GM08714 (cell line): ENCODE measurements at regions not wholly inside any gene's neighbourhood (a gene's known extent, or its start where the extent isn't known, plus 50 kb on each side); places are given as distances from the start of the nearest gene placed in this dataset.

Source experiments
- H3K4me3 ChIP-seq: fragments of 200-500 bp; sonication (Bioruptor generic); 2 replicates; pipeline ENCODE4 v1.5.1; 2014; ENCODE audit warnings: mild to moderate bottlenecking, low read length, inconsistent platforms
- ZNF274 ChIP-seq: IDR thresholded peaks from 2 replicates; pipeline ENCODE4 v1.6.1; 2012; ENCODE audit warnings: mild to moderate bottlenecking, low read depth, low read length

DNA sequence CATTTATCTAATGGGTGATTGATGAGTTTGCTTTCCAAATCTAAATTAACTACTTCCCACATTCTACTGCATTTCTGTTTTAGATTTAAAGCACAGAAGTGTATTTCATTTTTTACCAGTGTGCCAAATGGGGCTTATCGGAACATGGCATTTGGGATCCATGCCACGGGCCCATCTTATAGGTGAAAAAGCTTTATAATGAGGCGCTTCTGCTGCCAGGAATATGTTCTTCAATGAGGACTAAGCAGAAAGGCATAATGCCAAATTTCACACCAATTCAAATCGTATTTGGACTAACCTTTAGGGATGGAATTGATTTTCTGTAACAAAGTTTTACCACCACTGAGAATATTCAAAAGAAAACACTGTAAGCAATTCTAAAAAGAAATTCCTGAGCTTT lies 803.5 kb upstream of the FLRT2 start:
- TF ChIP-seq ZNF274: no peak
- H3K4me3 ChIP-seq: no peak overlapping the region

DNA sequence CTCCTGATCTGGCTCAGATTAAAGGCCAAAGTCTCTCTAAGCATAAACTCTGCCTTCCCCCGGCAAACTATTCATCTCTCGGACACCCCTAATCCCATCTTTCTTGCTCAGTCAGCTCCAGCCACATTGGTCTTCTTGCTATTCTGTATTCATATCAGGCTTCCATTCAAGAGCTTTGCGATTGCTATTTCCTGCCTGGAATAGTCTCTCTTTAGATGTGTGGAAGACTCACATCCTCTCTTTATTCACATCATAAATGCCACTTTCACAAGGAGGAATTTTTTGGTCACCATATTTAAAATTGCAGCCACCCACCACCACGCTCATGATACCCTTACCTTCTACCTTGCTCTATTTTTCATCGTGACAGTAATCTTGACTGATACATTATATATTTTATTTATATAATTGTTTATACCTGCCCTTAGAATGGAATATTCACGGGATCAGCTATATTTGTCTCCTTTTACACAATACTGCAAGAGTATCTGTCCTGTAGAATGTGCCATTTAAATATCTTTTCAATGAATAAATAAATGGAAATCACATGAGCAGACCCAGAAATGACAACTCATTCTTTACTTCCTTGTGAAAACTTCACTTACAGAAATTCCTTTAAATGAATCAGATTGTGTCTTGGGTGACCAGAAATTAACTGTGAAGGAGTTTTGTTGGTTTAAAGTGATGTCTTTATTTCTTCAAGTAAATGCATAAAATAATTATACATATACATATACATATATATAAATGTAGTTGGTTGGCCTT lies 780.6 kb upstream of the FLRT2 start:
- no peak overlapping the region for H3K4me3 ChIP-seq
- TF ChIP-seq ZNF274: no peak

DNA sequence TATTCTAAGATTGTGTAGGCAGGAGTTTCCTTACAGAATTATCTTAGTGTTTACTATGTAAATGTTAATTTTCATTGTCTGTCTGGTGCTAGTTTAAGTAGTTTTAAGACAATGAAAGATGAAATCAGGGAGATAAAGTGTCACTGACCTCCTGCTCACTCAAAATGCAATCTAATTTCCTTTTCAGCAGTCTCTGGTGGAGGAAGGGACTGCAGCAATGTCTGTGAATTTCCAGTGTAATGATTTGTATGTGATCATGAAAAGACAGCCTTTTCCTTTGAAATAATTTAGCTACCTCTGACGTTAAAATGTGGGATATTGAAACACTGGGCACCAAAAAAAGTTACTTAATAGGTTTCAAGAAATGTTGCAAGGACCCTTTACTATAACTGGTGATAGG lies 779.7 kb upstream of the FLRT2 start:
- H3K4me3 ChIP-seq: no peak overlapping the region
- TF ChIP-seq ZNF274: no peak

DNA sequence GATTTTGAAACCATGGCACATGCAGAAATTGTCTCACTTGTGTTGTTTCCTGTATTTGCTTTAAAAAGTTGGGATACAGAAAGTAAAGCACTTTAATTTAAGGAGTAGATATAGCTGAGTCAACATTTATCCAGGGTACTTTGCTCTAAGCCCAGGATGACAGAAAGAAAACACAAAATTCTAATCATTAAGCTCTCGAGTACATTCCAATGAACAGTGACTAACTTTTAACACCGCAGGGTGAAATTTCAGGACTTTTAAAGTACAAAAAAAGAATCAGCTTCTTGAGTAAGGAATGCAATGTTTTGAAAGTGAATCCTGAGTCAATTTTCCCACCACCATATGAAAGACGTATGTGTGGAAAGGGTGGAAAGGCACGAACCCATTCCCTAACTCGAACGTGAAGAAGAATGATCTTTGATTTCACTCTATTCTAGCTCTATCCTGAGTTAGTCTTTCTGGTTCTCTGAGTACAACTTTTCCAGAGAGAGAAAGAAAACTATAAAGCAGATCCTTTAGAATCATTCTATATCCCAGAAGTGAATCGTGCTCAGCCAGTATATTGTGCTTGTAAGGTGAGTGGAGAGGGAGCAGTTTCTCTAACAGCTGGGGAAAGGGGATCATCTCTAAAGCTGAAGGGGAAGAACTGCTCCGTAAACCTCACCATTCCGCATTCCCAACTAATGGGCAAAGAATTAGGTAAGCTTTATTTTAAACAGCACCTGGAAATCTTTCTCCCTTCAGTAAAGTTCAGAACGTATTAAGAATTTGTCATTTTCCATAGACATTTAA lies 779.0 kb upstream of the FLRT2 start:
- no peak for TF ChIP-seq ZNF274
- no peak overlapping the region for H3K4me3 ChIP-seq

DNA sequence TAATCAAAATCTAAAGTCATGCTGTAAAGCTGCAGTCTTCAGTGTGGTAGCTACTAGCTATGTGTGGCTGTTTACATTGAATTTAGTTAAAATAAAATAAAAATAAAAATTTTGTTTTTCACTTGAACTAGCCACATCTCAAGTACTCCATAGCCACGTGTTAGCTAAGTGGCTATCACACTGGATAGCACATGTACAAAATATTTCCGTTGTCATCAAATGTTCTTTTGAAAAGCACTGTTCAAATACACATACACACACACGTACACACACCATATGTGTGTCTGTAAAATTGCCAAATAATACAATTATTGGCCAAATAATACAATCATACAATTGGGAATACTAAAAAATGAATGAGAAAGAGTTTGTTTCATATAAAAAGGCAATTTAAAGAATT lies 778.2 kb upstream of the FLRT2 start:
- H3K4me3 ChIP-seq: no peak overlapping the region
- no peak for TF ChIP-seq ZNF274

DNA sequence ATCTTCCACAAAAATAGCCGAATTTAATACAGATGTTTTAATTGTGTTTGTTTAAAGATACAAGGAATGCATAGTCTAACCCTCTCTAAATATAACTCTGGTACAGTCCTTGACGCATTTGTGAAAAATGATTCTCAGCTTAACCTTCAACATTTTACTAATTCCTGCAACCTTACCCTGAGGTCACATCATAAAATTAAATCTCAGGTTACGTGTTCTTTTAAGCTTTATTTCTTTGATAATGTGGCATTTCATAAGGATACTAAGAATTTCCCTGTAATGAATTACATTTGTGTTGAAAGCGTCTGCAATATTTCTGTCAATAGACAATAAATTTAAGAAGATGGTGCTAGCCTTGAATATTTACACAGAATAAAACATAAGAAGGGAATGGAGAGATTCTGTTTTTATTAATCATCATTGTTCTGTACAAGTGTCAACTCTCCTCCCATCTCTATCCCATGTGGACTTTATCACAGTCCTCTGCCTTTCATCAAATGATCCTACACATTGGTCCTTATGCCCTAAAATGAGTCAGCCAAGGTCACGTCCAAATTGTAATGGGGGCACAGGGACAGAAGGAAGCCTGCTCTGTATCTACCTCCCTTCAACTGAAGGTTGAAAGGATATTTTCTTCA lies 769.3 kb upstream of the FLRT2 start:
- H3K4me3 ChIP-seq: no peak overlapping the region
- TF ChIP-seq ZNF274: no peak

DNA sequence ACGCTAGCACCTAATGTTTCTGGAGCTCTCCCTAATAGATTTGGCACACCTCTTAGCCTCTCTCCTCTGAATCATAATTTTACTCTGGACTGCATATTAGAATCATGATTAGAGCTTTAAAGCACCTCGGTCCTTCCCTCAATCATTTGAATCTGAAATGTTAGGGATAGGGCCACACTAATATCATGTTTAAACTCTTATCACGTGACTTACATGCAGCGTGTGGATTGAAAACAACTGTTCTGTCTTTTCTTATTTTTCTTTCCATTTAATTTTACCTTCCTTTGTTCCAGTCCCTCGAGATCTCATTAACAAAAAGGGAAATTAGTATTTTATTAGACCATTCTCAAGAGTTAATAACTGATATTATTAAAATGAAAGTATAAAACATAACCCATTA lies 762.5 kb upstream of the FLRT2 start:
- TF ChIP-seq ZNF274: no peak
- no peak overlapping the region for H3K4me3 ChIP-seq

DNA sequence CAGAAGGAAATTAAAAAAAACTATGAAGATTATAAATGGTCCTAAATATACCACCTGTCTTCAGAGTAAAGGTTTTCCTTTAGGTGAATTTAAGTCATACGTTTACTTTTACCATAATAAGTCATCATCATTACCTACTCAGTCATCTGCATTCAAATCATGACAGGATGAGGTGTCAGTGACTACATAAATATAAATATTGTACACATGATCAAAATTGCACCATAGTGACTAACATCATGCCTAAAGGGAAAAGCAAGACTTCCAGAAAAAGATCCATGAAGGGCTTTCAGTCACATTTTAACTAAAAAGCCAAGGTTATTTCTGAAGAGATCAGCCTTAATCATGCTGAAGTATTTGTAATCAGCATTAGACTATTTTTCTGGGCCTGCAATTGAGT lies 759.9 kb upstream of the FLRT2 start:
- no peak for TF ChIP-seq ZNF274
- no peak overlapping the region for H3K4me3 ChIP-seq

DNA sequence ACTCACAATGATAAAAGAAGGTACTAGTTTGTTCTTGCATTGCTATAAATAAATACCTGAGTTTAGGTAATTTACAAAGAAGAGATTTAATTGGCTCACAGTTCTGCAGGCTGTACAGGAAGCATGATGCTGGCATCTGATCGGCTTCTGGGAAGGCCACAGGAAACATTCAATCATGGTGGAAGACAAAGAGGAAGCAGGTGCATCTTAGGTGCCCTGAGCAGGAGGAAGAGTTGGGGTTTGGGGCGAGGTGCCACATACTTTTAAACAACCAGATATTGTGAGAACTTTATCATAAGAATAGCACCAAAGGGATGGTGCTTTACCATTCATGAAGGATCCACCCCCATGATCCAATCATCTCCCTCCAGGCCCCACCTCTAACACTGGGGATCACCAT lies 752.6 kb upstream of the FLRT2 start:
- TF ChIP-seq ZNF274: no peak
- no peak overlapping the region for H3K4me3 ChIP-seq

DNA sequence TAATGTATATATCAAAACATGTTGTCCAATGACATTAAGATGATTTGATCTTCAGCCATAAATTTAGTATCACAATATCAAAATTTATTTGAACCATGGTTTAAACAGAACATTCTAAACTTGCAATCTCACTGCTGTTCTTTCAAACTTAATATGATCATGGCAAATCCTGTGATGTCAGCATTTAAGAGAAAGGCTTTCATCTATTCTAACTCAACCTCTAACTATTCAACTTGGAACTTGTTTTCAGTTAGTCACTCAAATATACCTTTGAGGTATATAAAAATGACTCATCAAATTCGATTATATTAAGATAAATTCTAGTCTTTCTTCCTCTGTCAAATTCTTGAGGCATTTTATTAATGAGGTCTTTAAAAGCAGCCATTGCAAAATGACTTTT lies 747.0 kb upstream of the FLRT2 start:
- TF ChIP-seq ZNF274: no peak

DNA sequence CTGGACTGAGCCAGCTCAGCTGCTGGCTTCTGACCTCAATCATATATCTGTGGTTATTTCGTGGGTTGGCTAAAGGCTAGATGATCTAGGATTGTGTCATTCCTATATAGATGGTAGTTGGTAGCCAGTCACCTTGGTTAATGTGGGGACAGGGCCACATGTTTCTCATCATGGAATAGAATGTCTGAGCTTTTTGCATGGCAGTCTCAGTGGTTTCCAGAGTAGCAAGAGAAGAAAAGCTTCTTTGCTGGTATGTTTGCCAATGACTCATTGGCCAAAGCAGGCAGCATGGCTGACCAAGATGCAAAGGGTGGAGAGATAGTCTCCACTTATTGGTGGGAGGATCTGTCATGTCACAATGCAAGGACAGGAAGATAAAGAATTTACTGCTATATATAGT lies 746.4 kb upstream of the FLRT2 start:
- H3K4me3 ChIP-seq: no peak overlapping the region
- no peak for TF ChIP-seq ZNF274

More for the DNA sequence above, 747.0 kb upstream of the FLRT2 start:
- no peak overlapping the region for H3K4me3 ChIP-seq

DNA sequence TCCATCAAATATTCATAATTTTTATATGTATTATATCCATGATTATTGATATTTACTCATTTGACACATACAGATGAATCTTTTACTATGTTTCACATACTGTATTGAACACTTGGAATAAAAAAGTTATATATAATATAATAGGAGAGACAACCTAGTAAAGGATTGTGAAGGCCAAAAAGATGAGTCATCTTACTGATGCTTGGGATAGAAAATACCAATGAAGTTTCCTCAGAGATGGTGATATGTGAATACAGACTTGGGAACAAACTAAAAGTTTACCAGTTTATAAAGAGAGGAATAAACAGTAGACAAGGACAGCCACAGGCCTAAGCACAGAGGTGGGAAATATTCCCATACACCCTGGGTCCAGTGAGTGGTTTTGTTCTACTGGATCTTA lies 743.9 kb upstream of the FLRT2 start:
- H3K4me3 ChIP-seq: no peak overlapping the region
- TF ChIP-seq ZNF274: no peak

DNA sequence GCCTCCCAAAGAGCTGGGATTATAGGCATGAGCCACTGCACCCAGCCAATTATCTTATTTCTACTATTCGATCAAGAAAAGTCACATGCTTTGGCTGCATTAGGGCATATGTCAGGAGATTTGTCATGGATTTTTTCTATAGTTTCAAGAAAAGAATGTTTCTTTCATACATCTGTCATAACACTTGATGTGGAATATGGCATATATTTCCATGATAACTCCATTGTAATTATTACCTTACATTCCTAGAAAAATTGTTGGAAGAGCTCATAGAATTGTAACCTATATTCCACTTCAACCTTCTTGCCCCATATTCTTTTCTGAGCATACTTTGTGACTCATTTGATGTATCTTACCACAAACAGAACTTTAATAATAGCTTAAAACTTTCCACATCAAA lies 740.9 kb upstream of the FLRT2 start:
- H3K4me3 ChIP-seq: no peak overlapping the region
- no peak for TF ChIP-seq ZNF274

DNA sequence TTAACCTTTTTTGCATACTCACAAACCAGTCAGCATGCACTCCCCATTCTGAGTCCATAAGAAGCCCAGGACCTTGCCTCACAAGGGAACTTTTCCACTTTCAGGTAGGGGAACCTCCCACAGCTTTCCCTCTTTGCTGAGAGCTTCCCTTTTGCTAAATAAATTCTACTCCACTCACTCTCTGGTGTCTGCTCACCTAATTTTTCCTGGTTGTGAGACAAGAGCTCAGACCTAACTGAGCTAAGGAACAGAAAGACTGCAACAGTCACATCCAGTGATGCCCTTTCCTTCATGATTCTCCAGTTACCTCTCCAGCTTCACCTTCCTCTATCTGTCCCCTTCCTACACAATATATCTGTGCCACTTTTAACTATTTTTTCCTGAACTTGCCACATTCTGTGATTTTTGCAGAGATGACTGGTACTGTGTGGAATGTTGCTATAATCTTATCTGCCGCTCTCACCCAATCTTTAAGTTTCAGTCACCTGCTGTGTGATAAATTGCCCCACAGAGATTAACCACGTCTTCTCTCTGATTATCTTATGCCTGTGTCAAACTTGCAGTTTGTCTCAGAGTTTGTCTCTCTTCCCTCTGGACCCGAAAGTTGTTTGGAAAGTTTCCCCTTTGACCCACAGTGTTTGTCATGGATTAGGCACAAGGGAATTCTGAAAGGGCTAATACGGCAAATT lies 737.1 kb upstream of the FLRT2 start:
- H3K4me3 ChIP-seq: no peak overlapping the region
- TF ChIP-seq ZNF274: no peak
